Uterus (tissue), 3 donors: ENCODE measurements at regions not wholly inside any gene's neighbourhood (a gene's known extent, or its start where the extent isn't known, plus 50 kb on each side); places are given as distances from the start of the nearest gene placed in this dataset. TPM values are rescaled to one million over a fixed set of nuclear protein-coding genes. Genes with fewer than 3 reads are reported as not detected.

Experiments
- DNase-seq, 2 donors: peaks; one replicate each; pipeline ENCODE4 v3.0.0-alpha.2; 2019 to 2020
- H3K27ac ChIP-seq, 2 donors: fragments of 200-600 bp; sonication (generic); 1 replicate in 1 of 2; 2 replicates in 1 of 2; pipeline ENCODE4 v1.5.1; 2016 to 2018
- H3K27me3 ChIP-seq, 2 donors: fragments of 200-600 bp; sonication (generic); one replicate each; pipeline ENCODE4 v1.5.1; 2018 to 2019; ENCODE audit warnings: control low read depth in 1 of 2
- H3K36me3 ChIP-seq, 2 donors: fragments of 200-600 bp; sonication (generic); one replicate each; pipeline ENCODE4 v1.5.1; 2019; ENCODE audit warnings: control low read depth in 1 of 2
- H3K4me1 ChIP-seq, 2 donors: fragments of 200-600 bp; sonication (generic); one replicate each; pipeline ENCODE4 v1.5.1; 2018 to 2019; ENCODE audit warnings: control low read depth in 1 of 2
- H3K4me3 ChIP-seq, 2 donors: fragments of 200-600 bp; sonication (generic); 1 replicate in 1 of 2; 2 replicates in 1 of 2; pipeline ENCODE4 v1.5.1; 2018 to 2019; ENCODE audit warnings: mild to moderate bottlenecking in 1 of 2
- H3K9me3 ChIP-seq, 2 donors: fragments of 200-600 bp; sonication (generic); one replicate each; pipeline ENCODE4 v1.5.1; 2019; ENCODE audit warnings: control low read depth in 1 of 2
- CTCF ChIP-seq, 4 experiments: fragments of 200-600 bp in 2 of 4; fragments of 450-650 bp in 2 of 4; sonication (generic) in 2 of 4; IDR thresholded peaks; one replicate each; pipeline ENCODE4 v1.5.1; 2016 to 2019; ENCODE audit warnings: antibody characterized with exemption in 4 of 4, mild to moderate bottlenecking in 2 of 4, moderate library complexity in 1 of 4
- POLR2A ChIP-seq, 2 donors: fragments of 450-650 bp; IDR thresholded peaks; one replicate each; pipeline ENCODE4 v1.6.1; 2016; ENCODE audit warnings: antibody characterized with exemption in 2 of 2, mild to moderate bottlenecking in 1 of 2, moderate library complexity in 1 of 2
- intact Hi-C: fragments of 100-400 bp; cut with DNase I; formaldehyde crosslinking; loops from one replicate; pipeline ENCODE4 v1.15.1; 2023; ENCODE audit warnings: low total_unique reads
- small RNA-seq: library from RNA; depleted of rRNA; stranded (forward); fragments of <200 nt; gene quantifications from one replicate; pipeline ENCODE3, GENCODE V24; 2016
- donor health status: DM: yes; HTN: yes; CAD: no.

GRCh38 chr9:19870988-19871387 is 82.2 kb upstream of the SLC24A2 start:
- Histone ChIP-seq H3K27ac (no peak overlapping the region), H3K9me3 (no peaks in the 10 kb centered on the region), H3K27me3 (no peaks in the 10 kb centered on the region), H3K36me3 (no peaks in the 10 kb centered on the region), H3K4me3 (no peak overlapping the region), H3K4me1 (no peaks in the 10 kb centered on the region)
- intact Hi-C loops, result no loop called here
- no peak for TF ChIP-seq POLR2A (IDR thresholded peaks at IDR 0.05)
- TF ChIP-seq CTCF (IDR thresholded peaks at IDR 0.05), result no peak
- no peak for DNase-seq

GRCh38 chr9:19840953-19841352 is 52.1 kb upstream of the SLC24A2 start:
- Histone ChIP-seq H3K36me3 (no peaks in the 10 kb centered on the region), H3K4me3 (no peak overlapping the region), H3K4me1 (no peaks in the 10 kb centered on the region), H3K27me3 (no peaks in the 10 kb centered on the region), H3K9me3 (no peaks in the 10 kb centered on the region), H3K27ac (no peak overlapping the region)
- no peak for TF ChIP-seq POLR2A (IDR thresholded peaks at IDR 0.05)
- no peak for TF ChIP-seq CTCF (IDR thresholded peaks at IDR 0.05)
- intact Hi-C loops, result no loop called here
- DNase-seq, result no peak

Small RNAs in the stretch of these regions (small RNA-seq; reads per million reads assigned to genes)
- not detected for gene AL158077.1
